HUES48 (cell line): ENCODE measurements at regions not wholly inside any gene's neighbourhood (a gene's known extent, or its start where the extent isn't known, plus 50 kb on each side); places are given as distances from the start of the nearest gene placed in this dataset.

Source experiments
- H3K27ac ChIP-seq: one replicate; pipeline ENCODE4 v1.7.0; 2013; ENCODE audit warnings: low read depth, low read length, inconsistent platforms
- H3K27me3 ChIP-seq: 2 replicates; pipeline ENCODE4 v1.6.1; 2013; ENCODE audit warnings: mild to moderate bottlenecking, low read length; ENCODE audit not compliant: control insufficient read depth, insufficient read depth
- H3K36me3 ChIP-seq: 2 replicates; pipeline ENCODE4 v1.6.1; 2013; ENCODE audit warnings: low read length; ENCODE audit not compliant: control insufficient read depth, insufficient read depth
- H3K4me1 ChIP-seq: 2 replicates; pipeline ENCODE4 v1.6.1; 2013; ENCODE audit warnings: mild to moderate bottlenecking, low read length; ENCODE audit not compliant: control insufficient read depth, insufficient read depth
- H3K4me3 ChIP-seq: 2 replicates; pipeline ENCODE4 v1.5.1; 2013; ENCODE audit warnings: mild to moderate bottlenecking, low read depth, low read length
- H3K9ac ChIP-seq: 2 replicates; pipeline ENCODE4 v1.6.1; 2013; ENCODE audit warnings: mild to moderate bottlenecking, low read depth, low read length, moderate library complexity
- H3K9me3 ChIP-seq: 2 replicates; pipeline ENCODE4 v1.6.1; 2013; ENCODE audit warnings: low read length; ENCODE audit not compliant: control insufficient read depth, insufficient read depth

GRCh38 chr15:79170256-79170664 is 79.7 kb upstream of the RASGRF1 start:
- Histone ChIP-seq H3K4me1 (peaks cover 15% of the 10 kb centered on the region), H3K9ac (no peak overlapping the region), H3K27me3 (no peaks in the 10 kb centered on the region), H3K4me3 (no peak overlapping the region), H3K27ac (no peak overlapping the region), H3K9me3 (no peaks in the 10 kb centered on the region), H3K36me3 (no peaks in the 10 kb centered on the region)

GRCh38 chr15:79169526-79170133 is 79.0 kb upstream of the RASGRF1 start:
- H3K36me3 ChIP-seq = no peaks in the 10 kb centered on the region
- H3K4me3 ChIP-seq = no peak overlapping the region
- no peaks in the 10 kb centered on the region for H3K9me3 ChIP-seq
- peaks cover 15% of the 10 kb centered on the region for H3K4me1 ChIP-seq
- H3K27ac ChIP-seq = no peak overlapping the region
- no peaks in the 10 kb centered on the region for H3K27me3 ChIP-seq
- no peak overlapping the region for H3K9ac ChIP-seq

- no peaks in the 10 kb centered on the region for H3K9me3 ChIP-seq
- H3K27me3 ChIP-seq = no peaks in the 10 kb centered on the region
- H3K9ac ChIP-seq = no peak overlapping the region
- H3K27ac ChIP-seq = no peak overlapping the region
- H3K4me3 ChIP-seq = no peak overlapping the region
- H3K36me3 ChIP-seq = no peaks in the 10 kb centered on the region
- H3K4me1 ChIP-seq = peaks cover 15% of the 10 kb centered on the region
Observed at GRCh38 chr15:79168922-79169456, 78.4 kb upstream of the RASGRF1 start.

GRCh38 chr15:79167776-79168175 is 77.2 kb upstream of the RASGRF1 start:
- Histone ChIP-seq H3K9me3 (no peaks in the 10 kb centered on the region), H3K4me1 (peaks cover 15% of the 10 kb centered on the region), H3K27me3 (no peaks in the 10 kb centered on the region), H3K36me3 (no peaks in the 10 kb centered on the region), H3K9ac (no peak overlapping the region), H3K27ac (no peak overlapping the region), H3K4me3 (no peak overlapping the region)

- Histone ChIP-seq H3K27ac (no peak overlapping the region), H3K36me3 (no peaks in the 10 kb centered on the region), H3K9me3 (no peaks in the 10 kb centered on the region), H3K9ac (no peak overlapping the region), H3K27me3 (no peaks in the 10 kb centered on the region), H3K4me1 (peaks cover 8% of the 10 kb centered on the region), H3K4me3 (no peak overlapping the region)
Observed at GRCh38 chr15:79166311-79166955, 75.9 kb upstream of the RASGRF1 start.

- Histone ChIP-seq H3K9me3 (no peaks in the 10 kb centered on the region), H3K4me1 (0 out of 2 replicates have a peak, but pooled peaks cover 3% of the 10 kb centered on the region), H3K36me3 (no peaks in the 10 kb centered on the region), H3K4me3 (no peak overlapping the region), H3K9ac (no peak overlapping the region), H3K27me3 (no peaks in the 10 kb centered on the region), H3K27ac (no peak overlapping the region)
Observed at GRCh38 chr15:79164465-79164864, 73.9 kb upstream of the RASGRF1 start.

- no peaks in the 10 kb centered on the region for H3K27me3 ChIP-seq
- H3K9ac ChIP-seq = no peak overlapping the region
- H3K4me1 ChIP-seq = 0 out of 2 replicates have a peak, but pooled peaks cover under 1% of the 10 kb centered on the region
- H3K36me3 ChIP-seq = no peaks in the 10 kb centered on the region
- H3K27ac ChIP-seq = no peak overlapping the region
- H3K9me3 ChIP-seq = no peaks in the 10 kb centered on the region
- H3K4me3 ChIP-seq = no peak overlapping the region
Observed at GRCh38 chr15:79164043-79164442, 73.5 kb upstream of the RASGRF1 start.

- Histone ChIP-seq H3K9ac (no peak overlapping the region), H3K27me3 (no peaks in the 10 kb centered on the region), H3K36me3 (no peaks in the 10 kb centered on the region), H3K27ac (no peak overlapping the region), H3K4me1 (no peaks in the 10 kb centered on the region), H3K9me3 (no peaks in the 10 kb centered on the region), H3K4me3 (no peak overlapping the region)
Observed at GRCh38 chr15:79163395-79163794, 72.8 kb upstream of the RASGRF1 start.

- Histone ChIP-seq H3K4me3 (no peak overlapping the region), H3K36me3 (no peaks in the 10 kb centered on the region), H3K9ac (no peak overlapping the region), H3K27me3 (no peaks in the 10 kb centered on the region), H3K4me1 (no peaks in the 10 kb centered on the region), H3K27ac (no peak overlapping the region), H3K9me3 (no peaks in the 10 kb centered on the region)
Observed at GRCh38 chr15:79161837-79162508, 71.4 kb upstream of the RASGRF1 start.

GRCh38 chr15:79160211-79160610 is 69.6 kb upstream of the RASGRF1 start:
- 0 out of 2 replicates have a peak, but pooled peaks cover under 1% of the 10 kb centered on the region for H3K4me1 ChIP-seq
- H3K36me3 ChIP-seq = no peaks in the 10 kb centered on the region
- H3K9ac ChIP-seq = no peak overlapping the region
- no peak overlapping the region for H3K4me3 ChIP-seq
- H3K27ac ChIP-seq = no peak overlapping the region
- H3K27me3 ChIP-seq = no peaks in the 10 kb centered on the region; the same call in 1 of the 2 replicates
- no peaks in the 10 kb centered on the region for H3K9me3 ChIP-seq
